ENCODE measurements at regions not wholly inside any gene's neighbourhood (a gene's known extent, or its start where the extent isn't known, plus 50 kb on each side); places are given as distances from the start of the nearest gene placed in this dataset.
"Not testable (repeated sequence)": the region's sequence is repeated elsewhere in the genome, so short reads cannot be mapped to it uniquely, and the experiment has no call there.

- Histone ChIP-seq H3K4me3 (ENCODE audit: low read length in 2 of 2) (no peak overlapping the region), H3K27ac (ENCODE audit: low read depth in 1 of 2, low read length in 2 of 2) (no peak overlapping the region), H3K9me3 (ENCODE audit: control insufficient read depth, low read length) (no peaks in the 10 kb centered on the region), H3K36me3 (ENCODE audit: control insufficient read depth in 1 of 2, insufficient read depth in 2 of 2, low read length in 1 of 2) (no peaks in the 10 kb centered on the region), H3K4me1 (ENCODE audit: control insufficient read depth in 1 of 2, insufficient read depth in 2 of 2, low read length in 2 of 2) (no peaks in the 10 kb centered on the region), H3K27me3 (ENCODE audit: control insufficient read depth in 1 of 2, insufficient read depth in 2 of 2, low read length in 1 of 2) (no peaks in the 10 kb centered on the region)
- intact Hi-C loops (cut with DNase I): no loop called here
- WGBS, 2 donors: 74 to 92% methylated on average over 3 of the region's 3 CpGs
- ATAC-seq (ENCODE audit: low FRiP score) (no peak), DNase-seq (no peak)
These were observed 252.3 kb downstream of the KTN1 start for GRCh38 chr14:55832122-55832911.

GRCh38 chr14:55832974-55833373 is 253.0 kb downstream of the KTN1 start:
- WGBS, 2 donors: 4 to 9% methylated on average over 1 of the region's 1 CpG

GRCh38 chr14:55834390-55834789 is 254.4 kb downstream of the KTN1 start:
- no peak for DNase-seq
- WGBS, 2 donors: 75 to 85% methylated on average over 2 of the region's 2 CpGs
- H3K27ac ChIP-seq (ENCODE audit: low read depth in 1 of 2, low read length in 2 of 2): no peak overlapping the region
- H3K9me3 ChIP-seq (ENCODE audit: control insufficient read depth, low read length): no peaks in the 10 kb centered on the region
- intact Hi-C loops (cut with DNase I): no loop called here
- no peaks in the 10 kb centered on the region for H3K36me3 ChIP-seq (ENCODE audit: control insufficient read depth in 1 of 2, insufficient read depth in 2 of 2, low read length in 1 of 2)
- no peaks in the 10 kb centered on the region for H3K4me1 ChIP-seq (ENCODE audit: control insufficient read depth in 1 of 2, insufficient read depth in 2 of 2, low read length in 2 of 2)
- no peak for ATAC-seq (ENCODE audit: low FRiP score)
- no peak overlapping the region for H3K4me3 ChIP-seq (ENCODE audit: low read length in 2 of 2)
- no peaks in the 10 kb centered on the region for H3K27me3 ChIP-seq (ENCODE audit: control insufficient read depth in 1 of 2, insufficient read depth in 2 of 2, low read length in 1 of 2)

More at GRCh38 chr14:55832974-55833373, 253.0 kb downstream of the KTN1 start:
- intact Hi-C loops (cut with DNase I): no loop called here
- Histone ChIP-seq H3K27ac (ENCODE audit: low read depth in 1 of 2, low read length in 2 of 2) (no peak overlapping the region), H3K4me1 (ENCODE audit: control insufficient read depth in 1 of 2, insufficient read depth in 2 of 2, low read length in 2 of 2) (no peaks in the 10 kb centered on the region), H3K27me3 (ENCODE audit: control insufficient read depth in 1 of 2, insufficient read depth in 2 of 2, low read length in 1 of 2) (no peaks in the 10 kb centered on the region), H3K4me3 (ENCODE audit: low read length in 2 of 2) (no peak overlapping the region), H3K36me3 (ENCODE audit: control insufficient read depth in 1 of 2, insufficient read depth in 2 of 2, low read length in 1 of 2) (no peaks in the 10 kb centered on the region), H3K9me3 (ENCODE audit: control insufficient read depth, low read length) (no peaks in the 10 kb centered on the region)
- ATAC-seq (ENCODE audit: low FRiP score): no peak
- no peak for DNase-seq

- no peak overlapping the region for H3K27ac ChIP-seq (ENCODE audit: low read depth in 1 of 2, low read length in 2 of 2)
- H3K4me1 ChIP-seq (ENCODE audit: control insufficient read depth in 1 of 2, insufficient read depth in 2 of 2, low read length in 2 of 2): no peaks in the 10 kb centered on the region
- no peaks in the 10 kb centered on the region for H3K27me3 ChIP-seq (ENCODE audit: control insufficient read depth in 1 of 2, insufficient read depth in 2 of 2, low read length in 1 of 2)
- DNase-seq (no peak), ATAC-seq (ENCODE audit: low FRiP score) (no peak)
- H3K4me3 ChIP-seq (ENCODE audit: low read length in 2 of 2): no peak overlapping the region
- 70 to 91% methylated on average over 3 of the region's 3 CpGs for WGBS, 2 donors
- no peaks in the 10 kb centered on the region for H3K36me3 ChIP-seq (ENCODE audit: control insufficient read depth in 1 of 2, insufficient read depth in 2 of 2, low read length in 1 of 2)
- no peaks in the 10 kb centered on the region for H3K9me3 ChIP-seq (ENCODE audit: control insufficient read depth, low read length)
- intact Hi-C loops (cut with DNase I): no loop called here
These were observed 256.0 kb downstream of the KTN1 start for GRCh38 chr14:55835985-55836384.

GRCh38 chr14:55837467-55837866 is 257.5 kb downstream of the KTN1 start:
- H3K4me1 ChIP-seq (ENCODE audit: control insufficient read depth in 1 of 2, insufficient read depth in 2 of 2, low read length in 2 of 2): no peaks in the 10 kb centered on the region
- H3K4me3 ChIP-seq (ENCODE audit: low read length in 2 of 2): no peak overlapping the region
- H3K9me3 ChIP-seq (ENCODE audit: control insufficient read depth, low read length): no peaks in the 10 kb centered on the region
- 95 to 96% methylated on average over 1 of the region's 1 CpG for WGBS, 2 donors
- intact Hi-C loops (cut with DNase I): no loop called here
- H3K36me3 ChIP-seq (ENCODE audit: control insufficient read depth in 1 of 2, insufficient read depth in 2 of 2, low read length in 1 of 2): no peaks in the 10 kb centered on the region
- ATAC-seq (ENCODE audit: low FRiP score): no peak
- no peaks in the 10 kb centered on the region for H3K27me3 ChIP-seq (ENCODE audit: control insufficient read depth in 1 of 2, insufficient read depth in 2 of 2, low read length in 1 of 2)
- H3K27ac ChIP-seq (ENCODE audit: low read depth in 1 of 2, low read length in 2 of 2): no peak overlapping the region
- DNase-seq: no peak

- Histone ChIP-seq H3K9me3 (ENCODE audit: control insufficient read depth, low read length) (no peaks in the 10 kb centered on the region), H3K36me3 (ENCODE audit: control insufficient read depth in 1 of 2, insufficient read depth in 2 of 2, low read length in 1 of 2) (no peaks in the 10 kb centered on the region), H3K27ac (ENCODE audit: low read depth in 1 of 2, low read length in 2 of 2) (no peak overlapping the region), H3K4me3 (ENCODE audit: low read length in 2 of 2) (no peak overlapping the region), H3K4me1 (ENCODE audit: control insufficient read depth in 1 of 2, insufficient read depth in 2 of 2, low read length in 2 of 2) (no peaks in the 10 kb centered on the region), H3K27me3 (ENCODE audit: control insufficient read depth in 1 of 2, insufficient read depth in 2 of 2, low read length in 1 of 2) (no peaks in the 10 kb centered on the region)
- 68 to 83% methylated on average over 3 of the region's 3 CpGs for WGBS, 2 donors
- DNase-seq: no peak
- intact Hi-C loops (cut with DNase I): no loop called here
- ATAC-seq (ENCODE audit: low FRiP score): no peak
These were observed 258.6 kb downstream of the KTN1 start for GRCh38 chr14:55838529-55839052.

- intact Hi-C loops (cut with DNase I); H3K36me3 ChIP-seq (ENCODE audit: control insufficient read depth in 1 of 2, insufficient read depth in 2 of 2, low read length in 1 of 2); H3K27ac ChIP-seq (ENCODE audit: low read depth in 1 of 2, low read length in 2 of 2); H3K4me1 ChIP-seq (ENCODE audit: control insufficient read depth in 1 of 2, insufficient read depth in 2 of 2, low read length in 2 of 2); H3K4me3 ChIP-seq (ENCODE audit: low read length in 2 of 2); DNase-seq; ATAC-seq (ENCODE audit: low FRiP score); H3K9me3 ChIP-seq (ENCODE audit: control insufficient read depth, low read length); H3K27me3 ChIP-seq (ENCODE audit: control insufficient read depth in 1 of 2, insufficient read depth in 2 of 2, low read length in 1 of 2): not testable (repeated sequence)
- 95 to 97% methylated on average over 40 to 41 of the region's 41 CpGs for WGBS, 2 donors
These were observed 259.4 kb downstream of the KTN1 start for GRCh38 chr14:55839301-55839947.

- 89 to 95% methylated on average over 6 of the region's 6 CpGs for WGBS, 2 donors
- Histone ChIP-seq H3K4me1 (ENCODE audit: control insufficient read depth in 1 of 2, insufficient read depth in 2 of 2, low read length in 2 of 2) (no peaks in the 10 kb centered on the region), H3K36me3 (ENCODE audit: control insufficient read depth in 1 of 2, insufficient read depth in 2 of 2, low read length in 1 of 2) (no peaks in the 10 kb centered on the region), H3K4me3 (ENCODE audit: low read length in 2 of 2) (no peak overlapping the region), H3K27me3 (ENCODE audit: control insufficient read depth in 1 of 2, insufficient read depth in 2 of 2, low read length in 1 of 2) (no peaks in the 10 kb centered on the region), H3K9me3 (ENCODE audit: control insufficient read depth, low read length) (no peaks in the 10 kb centered on the region), H3K27ac (ENCODE audit: low read depth in 1 of 2, low read length in 2 of 2) (no peak overlapping the region)
- ATAC-seq (ENCODE audit: low FRiP score) (no peak), DNase-seq (no peak)
- intact Hi-C loops (cut with DNase I): no loop called here
These were observed 260.8 kb downstream of the KTN1 start for GRCh38 chr14:55840821-55841220.

- Histone ChIP-seq H3K4me1 (ENCODE audit: control insufficient read depth in 1 of 2, insufficient read depth in 2 of 2, low read length in 2 of 2) (no peaks in the 10 kb centered on the region), H3K36me3 (ENCODE audit: control insufficient read depth in 1 of 2, insufficient read depth in 2 of 2, low read length in 1 of 2) (no peaks in the 10 kb centered on the region), H3K9me3 (ENCODE audit: control insufficient read depth, low read length) (peaks cover 1% of the 10 kb centered on the region), H3K27me3 (ENCODE audit: control insufficient read depth in 1 of 2, insufficient read depth in 2 of 2, low read length in 1 of 2) (no peaks in the 10 kb centered on the region), H3K27ac (ENCODE audit: low read depth in 1 of 2, low read length in 2 of 2) (no peak overlapping the region), H3K4me3 (ENCODE audit: low read length in 2 of 2) (no peak overlapping the region)
- no peak for ATAC-seq (ENCODE audit: low FRiP score)
- 78 to 82% methylated on average over 6 of the region's 6 CpGs for WGBS, 2 donors
- intact Hi-C loops (cut with DNase I): no loop called here
- DNase-seq: no peak
These were observed 261.6 kb downstream of the KTN1 start for GRCh38 chr14:55841625-55842024.
